CD4-positive, alpha-beta T cell (primary cell): ENCODE measurements at regions not wholly inside any gene's neighbourhood (a gene's known extent, or its start where the extent isn't known, plus 50 kb on each side); places are given as distances from the start of the nearest gene placed in this dataset.

ENCODE experiments used
- ATAC-seq: fragments of 200-7000 bp; cut with Tn5 transposase; one replicate; pipeline ENCODE4 v1.10.0; 2022; ENCODE audit warnings: mild to moderate bottlenecking; ENCODE audit not compliant: poor library complexity
- CTCF ChIA-PET: fragments of 350-600 bp; sonication (Branson Sonifier 250); formaldehyde crosslinking; loops from one replicate; lab custom pipeline; 2021; ENCODE audit warnings: antibody characterized with exemption, inconsistent platforms; lab: Charles Lee
- POLR2A ChIA-PET: fragments of 350-600 bp; sonication (Branson Sonifier 250); formaldehyde crosslinking; loops from one replicate; lab custom pipeline; 2021; ENCODE audit warnings: antibody characterized with exemption, inconsistent platforms; lab: Charles Lee
- DNase-seq, 14 experiments: peaks; one replicate each; pipeline ENCODE4 v3.0.0-alpha.2; 2013 to 2020; ENCODE audit warnings: mixed read lengths in 2 of 14
- H3K27ac ChIP-seq, 2 donors: one replicate each; pipeline versions ENCODE4 v1.5.1 to v1.7.0; 2013; ENCODE audit warnings: low read length in 2 of 2, low read depth in 1 of 2, mild to moderate bottlenecking in 1 of 2
- H3K27me3 ChIP-seq, 2 experiments: 1 replicate in 1 of 2; 2 replicates in 1 of 2; pipeline versions ENCODE4 v1.6.1 to v1.7.0; 2013; ENCODE audit warnings: low read length in 2 of 2, control low read depth in 1 of 2, mild to moderate bottlenecking in 1 of 2, moderate library complexity in 1 of 2; ENCODE audit not compliant: insufficient read depth in 2 of 2, control insufficient read depth in 1 of 2
- H3K36me3 ChIP-seq: one replicate; pipeline ENCODE4 v1.6.1; 2013; ENCODE audit warnings: low read length, control low read depth; ENCODE audit not compliant: insufficient read depth
- H3K4me1 ChIP-seq: one replicate; pipeline ENCODE4 v1.6.1; 2013; ENCODE audit warnings: low read length, control low read depth; ENCODE audit not compliant: insufficient read depth
- H3K4me3 ChIP-seq: one replicate; pipeline ENCODE4 v1.5.1; 2013; ENCODE audit warnings: mild to moderate bottlenecking, low read length, moderate library complexity
- H3K9me3 ChIP-seq, 2 experiments: 1 replicate in 1 of 2; 2 replicates in 1 of 2; pipeline versions ENCODE4 v1.6.1 to v1.7.0; 2013; ENCODE audit warnings: low read length in 2 of 2, mild to moderate bottlenecking in 2 of 2, control low read depth in 1 of 2, moderate library complexity in 1 of 2; ENCODE audit not compliant: control insufficient read depth in 1 of 2, insufficient read depth in 1 of 2
- H3K27ac Mint-ChIP-seq: one replicate; pipeline ENCODE4 v1.8.0; 2020; ENCODE audit warnings: mixed read lengths
- H3K27me3 Mint-ChIP-seq: one replicate; pipeline ENCODE4 v1.8.0; 2021; ENCODE audit warnings: mixed read lengths
- H3K36me3 Mint-ChIP-seq: one replicate; pipeline ENCODE4 v1.8.0; 2021; ENCODE audit warnings: low read depth, mixed read lengths
- H3K4me1 Mint-ChIP-seq: one replicate; pipeline ENCODE4 v1.8.0; 2021; ENCODE audit warnings: low read depth, mixed read lengths
- H3K4me3 Mint-ChIP-seq: one replicate; pipeline ENCODE4 v1.8.0; 2020; ENCODE audit warnings: mild to moderate bottlenecking, mixed read lengths
- H3K9me3 Mint-ChIP-seq: one replicate; pipeline ENCODE4 v1.8.0; 2020; ENCODE audit warnings: mixed read lengths
- intact Hi-C, 2 experiments: fragments of 100-400 bp; cut with DNase I in 1 of 2; cut with micrococcal nuclease in 1 of 2; formaldehyde crosslinking; loops; one replicate each; pipeline versions ENCODE4 v1.15.1 to v1.9.0; 2023 to 2025; cut with DNase I, micrococcal nuclease
- TF ChIP-seq, protein P1 (sequence below): fragments of 200-600 bp; IDR thresholded peaks from one replicate; pipeline ENCODE4 v1.8.0; 2022; ENCODE audit warnings: antibody characterized with exemption, mild to moderate bottlenecking

DNA sequence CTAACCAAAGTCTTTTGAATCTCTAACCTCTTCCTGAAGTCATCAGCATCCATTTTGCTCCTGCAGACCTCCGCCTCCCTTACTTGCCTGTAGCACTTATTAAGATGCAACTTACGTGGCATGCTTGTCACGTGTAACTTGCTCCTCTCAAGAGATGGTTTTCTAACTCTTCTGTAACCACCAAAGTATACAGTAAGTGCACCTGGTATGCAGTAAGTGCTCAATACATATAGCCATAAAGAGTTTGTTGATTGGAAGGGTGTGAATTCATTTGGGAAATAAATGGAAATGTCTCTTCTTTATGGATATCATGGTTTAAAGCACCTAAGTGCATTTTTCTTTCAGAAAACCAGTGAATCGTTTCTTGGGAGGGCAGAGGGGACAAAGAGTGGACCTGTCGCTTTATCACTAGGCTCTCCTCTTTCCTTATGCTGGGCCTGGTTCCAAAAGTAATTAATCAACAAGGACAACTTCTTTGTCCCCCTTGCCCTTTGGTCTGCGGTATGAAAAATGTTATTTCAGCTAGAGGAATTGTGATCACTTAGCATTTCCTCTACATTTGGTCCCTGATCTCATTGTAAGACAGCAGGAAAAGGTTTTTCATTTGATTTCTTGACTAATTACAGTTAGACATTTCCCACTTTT is 370.0 kb upstream of the SPRED2 start:
- POLR2A ChIA-PET = no interaction called here
- Mint-ChIP-seq H3K27ac (no peak overlapping the region), H3K36me3 (no peaks in the 10 kb centered on the region)

DNA sequence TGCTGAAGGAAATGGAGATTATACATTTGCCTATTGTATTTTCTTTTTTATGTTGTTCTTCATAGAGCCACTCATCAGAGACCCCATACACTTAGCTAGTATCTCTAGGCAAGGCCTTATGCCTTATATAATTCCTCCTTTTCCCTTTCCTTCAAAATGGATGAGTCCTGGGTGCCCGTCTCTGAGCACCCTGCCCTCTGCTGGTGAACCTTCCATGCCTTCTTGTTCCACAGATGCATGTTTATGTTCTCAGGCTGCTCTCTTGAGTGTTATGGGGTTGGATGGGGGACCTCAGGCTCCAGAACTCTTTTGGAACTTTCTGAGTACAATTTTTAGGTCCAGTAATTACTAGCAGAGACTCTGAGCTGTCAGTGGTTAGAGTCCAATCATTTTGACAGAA is 368.6 kb upstream of the SPRED2 start:
- Mint-ChIP-seq H3K4me3 (no peak overlapping the region), H3K9me3 (peaks cover 8% of the 10 kb centered on the region), H3K27ac (no peak overlapping the region), H3K36me3 (no peaks in the 10 kb centered on the region), H3K27me3 (peaks cover 4% of the 10 kb centered on the region), H3K4me1 (no peaks in the 10 kb centered on the region)
- Histone ChIP-seq H3K4me3 (no peak overlapping the region), H3K27ac (no peak overlapping the region), H3K4me1 (no peaks in the 10 kb centered on the region), H3K27me3 (no peaks in the 10 kb centered on the region), H3K9me3 (peaks cover 0 to 6% of the 10 kb centered on the region in 2 experiments), H3K36me3 (no peaks in the 10 kb centered on the region)
- ATAC-seq = no peak
- no peak for DNase-seq
- ChIA-PET POLR2A (no interaction called here), CTCF (no interaction called here)
- TF ChIP-seq, protein P1, sequence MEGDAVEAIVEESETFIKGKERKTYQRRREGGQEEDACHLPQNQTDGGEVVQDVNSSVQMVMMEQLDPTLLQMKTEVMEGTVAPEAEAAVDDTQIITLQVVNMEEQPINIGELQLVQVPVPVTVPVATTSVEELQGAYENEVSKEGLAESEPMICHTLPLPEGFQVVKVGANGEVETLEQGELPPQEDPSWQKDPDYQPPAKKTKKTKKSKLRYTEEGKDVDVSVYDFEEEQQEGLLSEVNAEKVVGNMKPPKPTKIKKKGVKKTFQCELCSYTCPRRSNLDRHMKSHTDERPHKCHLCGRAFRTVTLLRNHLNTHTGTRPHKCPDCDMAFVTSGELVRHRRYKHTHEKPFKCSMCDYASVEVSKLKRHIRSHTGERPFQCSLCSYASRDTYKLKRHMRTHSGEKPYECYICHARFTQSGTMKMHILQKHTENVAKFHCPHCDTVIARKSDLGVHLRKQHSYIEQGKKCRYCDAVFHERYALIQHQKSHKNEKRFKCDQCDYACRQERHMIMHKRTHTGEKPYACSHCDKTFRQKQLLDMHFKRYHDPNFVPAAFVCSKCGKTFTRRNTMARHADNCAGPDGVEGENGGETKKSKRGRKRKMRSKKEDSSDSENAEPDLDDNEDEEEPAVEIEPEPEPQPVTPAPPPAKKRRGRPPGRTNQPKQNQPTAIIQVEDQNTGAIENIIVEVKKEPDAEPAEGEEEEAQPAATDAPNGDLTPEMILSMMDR = no peak
- intact Hi-C loops = no loop called here

More for the DNA sequence above, 370.0 kb upstream of the SPRED2 start:
- DNase-seq (no peak), ATAC-seq (no peak)
- H3K4me1 Mint-ChIP-seq = no peaks in the 10 kb centered on the region
- H3K27me3 Mint-ChIP-seq = peaks cover 4% of the 10 kb centered on the region
- Histone ChIP-seq H3K36me3 (no peaks in the 10 kb centered on the region), H3K27ac (no peak overlapping the region), H3K4me1 (no peaks in the 10 kb centered on the region), H3K27me3 (no peaks in the 10 kb centered on the region), H3K9me3 (peaks cover 0 to 6% of the 10 kb centered on the region in 2 experiments), H3K4me3 (no peak overlapping the region)
- TF ChIP-seq, protein P1 = no peak
- peaks cover 10% of the 10 kb centered on the region for H3K9me3 Mint-ChIP-seq
- intact Hi-C loops = no loop called here
- no peak overlapping the region for H3K4me3 Mint-ChIP-seq
- CTCF ChIA-PET = no interaction called here

DNA sequence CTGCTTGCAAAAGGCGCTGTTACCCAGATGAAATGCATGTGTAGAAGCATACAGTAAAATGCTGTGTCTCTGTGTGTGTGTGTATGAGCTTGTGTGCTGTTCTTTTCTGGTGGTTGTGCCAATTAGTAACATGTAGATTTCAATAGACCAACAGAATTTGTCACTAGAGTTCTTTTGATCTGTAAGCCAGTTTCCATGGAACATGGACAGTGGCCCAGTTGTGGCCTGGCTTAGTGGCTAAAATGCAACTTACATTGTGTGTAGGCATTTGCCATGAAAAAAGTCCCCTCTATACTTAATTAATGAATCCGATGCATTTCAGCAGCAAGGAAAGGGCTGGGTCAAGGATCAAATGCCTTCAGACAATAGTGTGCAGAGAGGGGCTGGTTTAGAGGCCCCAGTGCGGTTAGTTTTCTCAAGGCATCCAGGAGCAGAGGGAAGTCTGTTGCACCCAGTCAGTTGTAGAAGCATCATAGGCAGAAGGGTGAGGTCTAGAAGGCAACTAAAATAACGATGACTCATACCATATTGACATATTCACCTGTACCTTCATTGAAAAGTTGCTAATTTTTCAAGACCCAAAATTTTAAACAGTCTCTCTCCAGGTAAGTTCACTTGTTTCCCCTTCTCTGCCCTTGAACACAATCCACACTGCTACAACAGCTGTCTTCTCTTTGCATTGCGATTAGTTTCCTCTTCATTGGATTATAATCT is 366.9 kb upstream of the SPRED2 start:
- Histone ChIP-seq H3K4me1 (no peaks in the 10 kb centered on the region), H3K4me3 (no peak overlapping the region), H3K27me3 (no peaks in the 10 kb centered on the region), H3K27ac (no peak overlapping the region), H3K36me3 (no peaks in the 10 kb centered on the region), H3K9me3 (no peaks in the 10 kb centered on the region)
- no peaks in the 10 kb centered on the region for H3K4me1 Mint-ChIP-seq
- H3K9me3 Mint-ChIP-seq = peaks cover 2% of the 10 kb centered on the region
- ATAC-seq (no peak), DNase-seq (no peak)
- no peak overlapping the region for H3K4me3 Mint-ChIP-seq
- peaks cover 4% of the 10 kb centered on the region for H3K27me3 Mint-ChIP-seq
- no peaks in the 10 kb centered on the region for H3K36me3 Mint-ChIP-seq
- no peak overlapping the region for H3K27ac Mint-ChIP-seq
- ChIA-PET POLR2A (no interaction called here), CTCF (no interaction called here)
- TF ChIP-seq, protein P1 = no peak
- intact Hi-C loops = no loop called here
